ENCODE measurements at regions not wholly inside any gene's neighbourhood (a gene's known extent, or its start where the extent isn't known, plus 50 kb on each side); places are given as distances from the start of the nearest gene placed in this dataset.

GRCh38 chr6:27065183-27065582 is 182.3 kb upstream of the PRSS16 start (continued):
- TF ChIP-seq ETS1 (IDR thresholded peaks at IDR 0.05) = no peak
- TF ChIP-seq EZH2 (IDR thresholded peaks at IDR 0.05; ENCODE audit: low read depth, unreplicated experiment) = no peak
- no peak for TF ChIP-seq REST (IDR thresholded peaks at IDR 0.05; ENCODE audit: unreplicated experiment)
- TF ChIP-seq STAT1 (IDR thresholded peaks at IDR 0.05; ENCODE audit: unreplicated experiment) = no peak

GRCh38 chr6:27066381-27066780 is 181.1 kb upstream of the PRSS16 start:
- peaks cover 3% of the 10 kb centered on the region for H3K27me3 Mint-ChIP-seq (ENCODE audit: insufficient read depth, low read depth, poor library complexity)
- peak overlapping the region; percentile 15; the same call in 2 of the 3 replicates for H3K4me3 Mint-ChIP-seq
- peak overlapping the region; percentile 14; the same call in 1 of the 2 replicates for H3K27ac Mint-ChIP-seq
- Histone ChIP-seq H3K4me3 (no peak overlapping the region), H4K20me1 (replicated peaks; ENCODE audit: insufficient read depth) (no peaks in the 10 kb centered on the region), H2AFZ (0 out of 2 replicates have a peak overlapping the region, but pooled peaks have one; percentile 64), H3K36me3 (ENCODE audit: insufficient read depth) (no peaks in the 10 kb centered on the region), H3K4me1 (ENCODE audit: insufficient read depth) (peaks cover 13% of the 10 kb centered on the region), H3K79me2 (replicated peaks; ENCODE audit: insufficient read depth) (no peaks in the 10 kb centered on the region), H3K27ac (ENCODE audit: low read depth) (no peak overlapping the region), H3K27me3 (ENCODE audit: insufficient read depth) (no peaks in the 10 kb centered on the region), H3K4me2 (peak overlapping the region; percentile 61), H3F3A (replicated peaks; ENCODE audit: low read depth) (no peaks in the 10 kb centered on the region), H3K9me2 (ENCODE audit: insufficient read depth) (no peaks in the 10 kb centered on the region)
- ATAC-seq (peak; percentile 99), DNase-seq (ENCODE audit: low spot score) (peak; percentile 56)
- TF ChIP-seq ZNF462 (CRISPR knock-in tag; IDR thresholded peaks at IDR 0.05) (0 out of 2 replicates have a peak, but pooled peaks have one; percentile 13), JUNB (IDR thresholded peaks at IDR 0.05; ENCODE audit: unreplicated experiment) (no peak), NANOG (IDR thresholded peaks at IDR 0.05; ENCODE audit: borderline replicate concordance) (no peak)
- peaks cover 11% of the 10 kb centered on the region for H3K4me1 Mint-ChIP-seq
- no peaks in the 10 kb centered on the region for H3K36me3 Mint-ChIP-seq (ENCODE audit: low read depth)
- no peaks in the 10 kb centered on the region for H3K9me3 Mint-ChIP-seq
